Suprapubic skin (tissue), 4 donors: ENCODE measurements at regions not wholly inside any gene's neighbourhood (a gene's known extent, or its start where the extent isn't known, plus 50 kb on each side); places are given as distances from the start of the nearest gene placed in this dataset.

Experiments
- DNase-seq, 2 donors: peaks; one replicate each; pipeline ENCODE4 v3.0.0-alpha.2; 2019; ENCODE audit warnings: low spot score in 2 of 2
- H3K27ac ChIP-seq: fragments of 200-600 bp; sonication (generic); one replicate; pipeline ENCODE4 v1.5.1; 2019
- H3K27me3 ChIP-seq: fragments of 200-600 bp; sonication (generic); one replicate; pipeline ENCODE4 v1.5.1; 2019
- H3K36me3 ChIP-seq: fragments of 200-600 bp; sonication (generic); one replicate; pipeline ENCODE4 v1.5.1; 2019
- H3K4me1 ChIP-seq: fragments of 200-600 bp; sonication (generic); one replicate; pipeline ENCODE4 v1.5.1; 2019
- H3K4me3 ChIP-seq: fragments of 200-600 bp; sonication (generic); one replicate; pipeline ENCODE4 v1.5.1; 2019; ENCODE audit warnings: mild to moderate bottlenecking
- H3K9me3 ChIP-seq: fragments of 200-600 bp; sonication (generic); one replicate; pipeline ENCODE4 v1.5.1; 2019
- EP300 ChIP-seq: sonication (generic); formaldehyde crosslinking; IDR thresholded peaks from one replicate; pipeline ENCODE4 v1.6.1; 2017; ENCODE audit warnings: antibody characterized with exemption
- POLR2A ChIP-seq, 2 donors: fragments of 450-650 bp; IDR thresholded peaks; one replicate each; pipeline ENCODE4 v1.6.1; 2017; ENCODE audit warnings: antibody characterized with exemption in 2 of 2, mild to moderate bottlenecking in 2 of 2, moderate library complexity in 2 of 2
- POLR2AphosphoS5 ChIP-seq, 3 donors: sonication (generic); formaldehyde crosslinking; IDR thresholded peaks; one replicate each; pipeline ENCODE4 v1.6.1; 2017; ENCODE audit warnings: antibody characterized with exemption in 3 of 3
- WGBS: methylation state at CpG from one replicate; pipeline ENCODE4 v1.1.5; 2018; 5-methylcytosine and 5-hydroxymethylcytosine counted together
- TF ChIP-seq, protein P1 (sequence below), 2 donors: fragments of 200-600 bp in 1 of 2; fragments of 450-650 bp in 1 of 2; sonication (generic) in 1 of 2; IDR thresholded peaks; one replicate each; pipeline ENCODE4 v1.5.1; 2016 to 2019; ENCODE audit warnings: antibody characterized with exemption in 2 of 2, mild to moderate bottlenecking in 1 of 2, moderate library complexity in 1 of 2

DNA sequence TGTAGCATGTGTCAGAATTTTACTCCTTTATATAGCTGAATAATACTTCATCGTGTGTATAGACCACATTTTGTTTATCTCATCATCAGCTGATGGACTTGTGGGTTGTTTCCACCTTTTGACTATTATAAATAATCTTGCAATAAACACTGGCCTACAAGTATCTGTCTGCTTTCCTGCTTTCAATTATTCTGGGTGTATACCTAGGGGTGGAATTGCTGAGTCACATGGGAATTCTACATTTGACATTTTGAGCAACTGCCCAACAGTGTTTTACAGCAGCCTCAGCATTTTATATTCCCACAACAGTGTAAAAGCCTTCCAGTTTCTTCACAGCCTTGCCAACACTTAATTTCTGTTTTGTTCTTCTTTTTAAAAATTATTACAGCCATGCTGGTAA is 200.3 kb upstream of the PRSS1 start:
- Histone ChIP-seq H3K27me3 (no peaks in the 10 kb centered on the region), H3K9me3 (no peaks in the 10 kb centered on the region), H3K36me3 (no peaks in the 10 kb centered on the region), H3K4me1 (no peaks in the 10 kb centered on the region), H3K4me3 (no peak overlapping the region), H3K27ac (no peak overlapping the region)
- DNase-seq, result no peak
- TF ChIP-seq, protein P1, sequence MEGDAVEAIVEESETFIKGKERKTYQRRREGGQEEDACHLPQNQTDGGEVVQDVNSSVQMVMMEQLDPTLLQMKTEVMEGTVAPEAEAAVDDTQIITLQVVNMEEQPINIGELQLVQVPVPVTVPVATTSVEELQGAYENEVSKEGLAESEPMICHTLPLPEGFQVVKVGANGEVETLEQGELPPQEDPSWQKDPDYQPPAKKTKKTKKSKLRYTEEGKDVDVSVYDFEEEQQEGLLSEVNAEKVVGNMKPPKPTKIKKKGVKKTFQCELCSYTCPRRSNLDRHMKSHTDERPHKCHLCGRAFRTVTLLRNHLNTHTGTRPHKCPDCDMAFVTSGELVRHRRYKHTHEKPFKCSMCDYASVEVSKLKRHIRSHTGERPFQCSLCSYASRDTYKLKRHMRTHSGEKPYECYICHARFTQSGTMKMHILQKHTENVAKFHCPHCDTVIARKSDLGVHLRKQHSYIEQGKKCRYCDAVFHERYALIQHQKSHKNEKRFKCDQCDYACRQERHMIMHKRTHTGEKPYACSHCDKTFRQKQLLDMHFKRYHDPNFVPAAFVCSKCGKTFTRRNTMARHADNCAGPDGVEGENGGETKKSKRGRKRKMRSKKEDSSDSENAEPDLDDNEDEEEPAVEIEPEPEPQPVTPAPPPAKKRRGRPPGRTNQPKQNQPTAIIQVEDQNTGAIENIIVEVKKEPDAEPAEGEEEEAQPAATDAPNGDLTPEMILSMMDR (IDR thresholded peaks at IDR 0.05), result no peak
- TF ChIP-seq POLR2AphosphoS5 (IDR thresholded peaks at IDR 0.05) (no peak), POLR2A (IDR thresholded peaks at IDR 0.05) (no peak), EP300 (no peak)
- 70% methylated on average over 1 of the region's 1 CpG for WGBS

DNA sequence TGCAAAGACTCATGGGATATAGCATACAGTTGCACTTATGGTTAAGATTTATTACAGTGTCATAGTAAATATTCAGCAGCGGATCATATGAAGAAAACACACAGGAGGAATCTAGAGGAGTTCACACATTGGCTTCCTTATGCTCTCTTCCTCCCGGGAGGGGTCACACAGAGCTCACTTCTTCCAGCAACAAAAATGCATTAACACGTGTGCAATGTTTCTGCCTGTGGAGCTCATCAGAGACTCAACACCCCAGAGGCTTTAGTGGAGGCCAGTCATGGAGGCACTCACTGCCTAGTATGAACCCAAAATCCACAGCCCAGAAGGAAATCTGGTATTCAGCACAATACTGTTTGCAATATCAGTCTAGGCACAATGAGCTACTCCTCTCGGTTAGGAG is 202.8 kb upstream of the PRSS1 start:
- Histone ChIP-seq H3K4me3 (no peak overlapping the region), H3K27ac (no peak overlapping the region), H3K36me3 (no peaks in the 10 kb centered on the region), H3K4me1 (no peaks in the 10 kb centered on the region), H3K27me3 (no peaks in the 10 kb centered on the region), H3K9me3 (no peaks in the 10 kb centered on the region)
- DNase-seq, result no peak
- WGBS, result 71% methylated on average over 4 of the region's 4 CpGs
- TF ChIP-seq EP300 (no peak), POLR2A (IDR thresholded peaks at IDR 0.05) (no peak), POLR2AphosphoS5 (IDR thresholded peaks at IDR 0.05) (no peak)
- TF ChIP-seq, protein P1 (IDR thresholded peaks at IDR 0.05), result no peak

DNA sequence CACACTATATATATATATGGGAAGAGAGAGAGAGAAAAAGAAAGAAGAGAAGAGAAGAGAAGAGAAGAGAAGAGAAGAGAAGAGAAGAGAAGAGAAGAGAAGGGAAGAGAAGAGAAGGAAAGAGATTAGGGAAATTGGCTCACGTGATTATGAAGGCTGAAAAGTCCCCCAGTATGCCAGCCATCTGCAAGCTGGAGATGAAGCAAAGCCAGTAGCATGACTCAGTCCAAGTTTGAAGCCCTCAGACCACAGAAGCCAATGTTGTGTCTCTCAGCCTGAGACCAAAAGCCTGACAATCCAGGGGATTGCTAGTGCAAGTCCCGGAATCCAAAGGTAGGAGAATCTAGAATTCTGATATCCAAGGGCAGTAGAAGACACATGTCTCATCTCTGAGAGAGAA is 206.3 kb upstream of the PRSS1 start:
- H3K4me1 ChIP-seq, result no peaks in the 10 kb centered on the region
- no peaks in the 10 kb centered on the region for H3K27me3 ChIP-seq
- no peak overlapping the region for H3K27ac ChIP-seq
- TF ChIP-seq POLR2A (IDR thresholded peaks at IDR 0.05) (no peak), POLR2AphosphoS5 (IDR thresholded peaks at IDR 0.05) (no peak), EP300 (no peak)
- TF ChIP-seq, protein P1 (IDR thresholded peaks at IDR 0.05), result no peak
- H3K4me3 ChIP-seq, result no peak overlapping the region
- H3K9me3 ChIP-seq, result no peaks in the 10 kb centered on the region
- WGBS, result 56% methylated on average over 2 of the region's 2 CpGs
- no peak for DNase-seq
- H3K36me3 ChIP-seq, result no peaks in the 10 kb centered on the region

GRCh38 chr7:142542105-142542504 is 207.2 kb upstream of the PRSS1 start:
- DNase-seq, result no peak
- TF ChIP-seq, protein P1 (IDR thresholded peaks at IDR 0.05), result no peak
- TF ChIP-seq POLR2A (IDR thresholded peaks at IDR 0.05) (no peak), EP300 (no peak), POLR2AphosphoS5 (IDR thresholded peaks at IDR 0.05) (no peak)
- Histone ChIP-seq H3K4me3 (no peak overlapping the region), H3K9me3 (no peaks in the 10 kb centered on the region), H3K27me3 (no peaks in the 10 kb centered on the region), H3K4me1 (no peaks in the 10 kb centered on the region), H3K36me3 (no peaks in the 10 kb centered on the region), H3K27ac (no peak overlapping the region)
- 77% methylated on average over 1 of the region's 1 CpG for WGBS

DNA sequence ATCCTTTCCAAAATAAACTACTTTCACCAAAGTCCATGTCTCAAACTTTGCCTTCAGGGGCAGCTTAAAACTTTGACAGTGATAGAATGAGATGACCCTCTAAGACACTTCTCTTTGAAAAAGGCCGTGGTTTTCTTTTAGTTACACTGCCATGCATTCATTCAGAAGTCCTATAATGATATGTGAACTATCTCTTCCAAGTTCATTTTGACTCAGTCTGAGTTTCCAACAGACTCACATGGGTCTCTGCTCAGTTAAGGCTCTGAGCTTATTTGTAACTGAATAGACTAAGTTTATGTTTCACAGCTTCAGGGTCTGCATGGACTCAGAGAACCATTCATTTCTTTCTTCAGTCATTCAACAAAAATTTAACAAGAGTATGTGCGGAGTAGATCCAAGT is 208.9 kb upstream of the PRSS1 start:
- no peaks in the 10 kb centered on the region for H3K36me3 ChIP-seq
- H3K9me3 ChIP-seq, result no peaks in the 10 kb centered on the region
- WGBS, result 87% methylated on average over 2 of the region's 2 CpGs
- H3K4me1 ChIP-seq, result peaks cover 3% of the 10 kb centered on the region
- no peaks in the 10 kb centered on the region for H3K27me3 ChIP-seq
- no peak overlapping the region for H3K27ac ChIP-seq
- DNase-seq, result no peak
- TF ChIP-seq, protein P1 (IDR thresholded peaks at IDR 0.05), result no peak
- TF ChIP-seq EP300 (no peak), POLR2A (IDR thresholded peaks at IDR 0.05) (no peak), POLR2AphosphoS5 (IDR thresholded peaks at IDR 0.05) (no peak)
- no peak overlapping the region for H3K4me3 ChIP-seq
